ENCODE measurements at regions not wholly inside any gene's neighbourhood (a gene's known extent, or its start where the extent isn't known, plus 50 kb on each side); places are given as distances from the start of the nearest gene placed in this dataset.
A peak's percentile ranks its signal among the peaks of the same experiment; 100 is the strongest.

DNA sequence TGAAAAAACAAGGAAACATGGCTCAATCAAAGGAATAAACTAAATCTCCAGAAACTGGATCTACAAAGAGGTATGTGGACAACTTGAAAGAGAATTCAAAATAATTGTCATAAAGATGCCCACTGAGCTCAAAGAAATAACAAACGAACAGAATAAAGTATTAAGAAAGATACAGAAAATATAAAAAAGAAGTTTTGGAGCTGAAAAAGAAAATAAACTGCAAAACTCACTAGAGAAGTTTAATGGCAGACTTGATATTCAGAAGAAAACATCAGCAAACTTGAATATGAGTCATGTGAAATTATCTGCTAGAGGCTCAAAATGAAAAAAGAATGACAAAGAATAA is 208.1 kb upstream of the SAMSN1 start:
- peaks cover 0 to 8% of the 10 kb centered on the region in 2 donors for H3K36me3 Mint-ChIP-seq
- H3K4me1 Mint-ChIP-seq = peaks cover 24 to 42% (median 25%) of the 10 kb centered on the region in 3 donors

DNA sequence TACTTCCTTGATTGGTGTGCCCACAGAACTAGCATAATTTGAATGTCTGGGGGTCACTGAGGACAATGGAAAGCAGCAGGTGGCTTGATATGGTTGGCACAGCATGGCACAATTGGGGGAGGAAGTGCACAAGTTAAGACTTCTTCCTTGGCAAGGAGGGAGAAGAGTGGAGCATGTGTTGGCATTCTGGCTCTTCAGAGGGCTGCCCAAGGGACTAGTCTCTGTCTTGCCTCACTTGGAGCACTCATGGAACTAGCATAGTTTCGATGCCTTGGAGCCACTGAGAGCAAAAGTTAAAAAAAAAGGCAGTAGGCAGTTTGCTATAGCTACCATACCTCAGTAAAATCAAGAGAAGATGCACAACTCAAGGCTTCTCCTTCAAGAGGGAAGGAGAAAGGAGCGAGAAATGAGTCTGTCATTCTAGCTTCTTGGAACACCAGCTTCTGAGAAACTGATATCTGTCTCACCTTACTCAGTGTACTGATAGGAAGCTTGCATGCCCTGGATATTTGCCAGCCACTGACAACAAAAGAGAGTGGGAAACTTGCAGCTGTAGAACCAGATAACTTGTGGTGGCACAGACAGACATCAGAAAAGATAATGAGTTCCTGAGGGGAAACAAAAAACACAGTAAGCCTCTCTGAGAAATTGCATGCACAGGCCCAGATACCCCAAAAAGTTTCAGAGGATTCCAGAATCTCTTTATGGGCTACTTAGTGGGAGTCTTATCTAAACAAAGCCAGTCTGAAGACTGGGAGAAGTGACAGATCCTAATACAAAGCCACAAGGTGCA is 207.5 kb upstream of the SAMSN1 start:
- Mint-ChIP-seq H3K27me3 (no peaks in the 10 kb centered on the region), H3K9me3 (peaks cover 0 to 11% (median 4%) of the 10 kb centered on the region in 7 donors), H3K4me3 (no peak overlapping the region), H3K4me1 (peaks cover 18 to 38% (median 19%) of the 10 kb centered on the region in 3 donors), H3K36me3 (peaks cover 0 to 8% of the 10 kb centered on the region in 2 donors), H3K27ac (no peak overlapping the region)
- ATAC-seq (ENCODE audit: low read depth in 2 of 2) (no peak), DNase-seq (no peak)

More for the DNA sequence above, 208.1 kb upstream of the SAMSN1 start:
- H3K27me3 Mint-ChIP-seq = no peaks in the 10 kb centered on the region
- peaks cover 0 to 11% (median 4%) of the 10 kb centered on the region in 7 donors for H3K9me3 Mint-ChIP-seq
- H3K4me3 Mint-ChIP-seq = no peak overlapping the region
- H3K27ac Mint-ChIP-seq = peak overlapping the region in 1 of 6 donors; percentile 41
- no peak for ATAC-seq (ENCODE audit: low read depth in 2 of 2)
- no peak for DNase-seq

DNA sequence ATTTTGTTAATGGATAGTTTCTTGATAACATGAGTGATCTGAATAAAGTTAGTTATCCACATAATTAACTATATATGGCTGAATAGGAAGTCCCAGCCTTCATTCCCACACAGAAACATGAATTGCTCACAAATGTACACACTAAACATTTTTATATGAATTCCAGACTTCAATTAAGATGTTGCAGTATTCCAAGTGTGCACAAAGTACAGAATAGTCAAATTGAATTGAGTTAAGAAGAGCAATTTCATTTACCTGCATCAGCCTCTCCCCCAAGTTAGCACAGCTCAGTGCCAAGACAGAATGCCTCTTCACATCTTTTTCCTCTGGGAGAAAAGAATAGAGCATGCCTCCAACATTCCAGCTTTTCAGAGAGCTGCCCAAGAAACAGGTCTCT is 207.0 kb upstream of the SAMSN1 start:
- no peak overlapping the region for H3K4me3 Mint-ChIP-seq
- no peaks in the 10 kb centered on the region for H3K27me3 Mint-ChIP-seq
- DNase-seq (no peak), ATAC-seq (ENCODE audit: low read depth in 2 of 2) (no peak)
- no peak overlapping the region for H3K27ac Mint-ChIP-seq
- peaks cover 0 to 11% (median 4%) of the 10 kb centered on the region in 7 donors for H3K9me3 Mint-ChIP-seq
- H3K36me3 Mint-ChIP-seq = peaks cover 0 to 8% of the 10 kb centered on the region in 2 donors
- peaks cover 17 to 36% (median 17%) of the 10 kb centered on the region in 3 donors for H3K4me1 Mint-ChIP-seq

DNA sequence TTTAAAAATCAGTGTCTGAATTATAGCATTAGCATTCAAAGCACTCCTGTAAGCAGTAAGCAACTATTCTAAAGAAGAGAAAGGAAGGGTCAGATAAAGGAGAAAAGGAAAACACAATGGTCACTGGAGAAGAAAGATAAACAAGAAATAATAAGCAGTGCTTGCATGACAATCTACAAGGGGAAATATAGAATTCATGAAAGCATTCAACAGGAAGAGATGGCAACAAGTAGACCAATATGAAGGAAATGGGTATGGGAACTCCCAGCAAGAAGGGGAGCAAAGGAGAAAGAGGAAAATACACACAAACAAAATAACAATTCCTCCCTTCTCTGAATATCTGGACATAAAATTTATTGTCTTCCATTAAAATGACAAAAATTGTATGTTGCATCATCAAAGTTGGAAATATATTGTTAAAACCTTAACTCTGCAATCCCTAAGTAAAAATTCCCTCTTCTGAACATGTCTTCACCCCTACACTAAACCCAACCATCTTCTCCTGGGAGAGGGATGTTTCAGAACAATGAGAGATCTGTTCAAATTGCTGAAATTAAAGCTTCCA is 206.3 kb upstream of the SAMSN1 start:
- H3K36me3 Mint-ChIP-seq = peaks cover 0 to 8% of the 10 kb centered on the region in 2 donors
- H3K4me1 Mint-ChIP-seq = peaks cover 17 to 32% (median 17%) of the 10 kb centered on the region in 3 donors
- ATAC-seq (ENCODE audit: low read depth in 2 of 2) = no peak
- no peak for DNase-seq
- peak overlapping the region in 1 of 6 donors; percentile 2 for H3K27ac Mint-ChIP-seq
- no peak overlapping the region for H3K4me3 Mint-ChIP-seq
- H3K9me3 Mint-ChIP-seq = peaks cover 0 to 11% (median 4%) of the 10 kb centered on the region in 7 donors
- H3K27me3 Mint-ChIP-seq = no peaks in the 10 kb centered on the region

DNA sequence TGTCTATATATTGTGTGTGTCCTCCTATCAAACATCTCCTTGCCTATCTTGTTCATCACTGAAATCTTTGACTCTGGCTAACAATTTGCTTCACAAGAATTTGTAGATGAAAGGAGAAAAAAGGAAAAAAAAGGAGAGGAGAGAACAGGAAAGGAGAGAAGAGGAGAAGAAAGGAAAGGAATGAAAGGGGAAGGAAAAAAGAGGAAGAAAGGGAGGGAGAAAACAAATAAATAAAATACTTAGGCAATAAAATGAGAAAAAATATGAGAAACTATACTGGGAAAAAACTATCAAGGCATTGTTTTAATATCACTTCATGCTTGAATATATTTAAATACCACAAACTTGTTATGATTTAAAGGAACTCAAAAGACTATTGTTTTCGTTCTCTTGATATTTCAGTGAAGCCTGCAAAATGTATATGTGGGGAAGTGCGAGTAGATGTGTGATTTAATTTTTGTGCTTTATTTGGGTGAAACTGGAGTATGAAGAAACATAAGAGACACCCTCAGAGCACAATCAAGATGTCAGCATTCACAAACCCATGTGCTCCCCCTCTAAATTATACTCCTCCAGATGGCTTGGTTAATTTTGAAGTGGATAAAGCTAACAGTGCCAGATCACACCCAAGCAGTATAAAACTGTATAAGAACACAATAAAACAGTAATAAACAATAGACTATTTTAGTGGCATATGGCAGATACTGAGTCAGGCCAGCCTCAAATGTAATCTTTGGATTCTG is 205.7 kb upstream of the SAMSN1 start:
- Mint-ChIP-seq H3K36me3 (peaks cover 0 to 8% of the 10 kb centered on the region in 2 donors), H3K4me3 (peak overlapping the region in 3 of 8 donors; percentile 8 to 80 (median 14)), H3K27ac (peak overlapping the region in 3 of 6 donors; percentile 5 to 90 (median 79)), H3K27me3 (no peaks in the 10 kb centered on the region), H3K9me3 (peaks cover 0 to 11% (median 4%) of the 10 kb centered on the region in 7 donors), H3K4me1 (peaks cover 17 to 32% (median 17%) of the 10 kb centered on the region in 3 donors)
- DNase-seq (no peak), ATAC-seq (ENCODE audit: low read depth in 2 of 2) (no peak)

DNA sequence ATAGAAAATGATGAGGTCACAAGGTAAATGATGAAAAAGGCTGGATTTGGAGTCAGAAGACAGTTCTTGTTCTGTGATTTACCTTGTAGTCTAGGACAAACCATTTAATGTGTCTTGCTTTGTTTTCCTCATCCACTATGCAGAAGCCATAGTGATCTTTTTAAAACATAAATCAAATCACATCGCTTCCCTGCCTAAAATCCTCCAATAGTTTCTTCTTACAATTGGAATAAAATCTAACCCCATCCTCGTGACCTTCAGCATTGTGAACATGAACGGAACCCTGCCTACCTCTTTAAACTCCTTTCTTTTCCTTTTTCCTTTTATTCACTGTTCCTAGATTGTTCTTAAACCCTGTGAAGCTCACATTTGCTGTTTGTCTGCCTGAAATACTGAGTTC is 204.9 kb upstream of the SAMSN1 start:
- Mint-ChIP-seq H3K36me3 (peaks cover 0 to 8% of the 10 kb centered on the region in 2 donors), H3K27me3 (no peaks in the 10 kb centered on the region), H3K9me3 (peaks cover 0 to 17% (median 8%) of the 10 kb centered on the region in 7 donors), H3K4me3 (no peak overlapping the region), H3K4me1 (peaks cover 17 to 28% (median 22%) of the 10 kb centered on the region in 3 donors), H3K27ac (peak overlapping the region in 1 of 6 donors; percentile 5)
- DNase-seq (no peak), ATAC-seq (ENCODE audit: low read depth in 2 of 2) (no peak)

DNA sequence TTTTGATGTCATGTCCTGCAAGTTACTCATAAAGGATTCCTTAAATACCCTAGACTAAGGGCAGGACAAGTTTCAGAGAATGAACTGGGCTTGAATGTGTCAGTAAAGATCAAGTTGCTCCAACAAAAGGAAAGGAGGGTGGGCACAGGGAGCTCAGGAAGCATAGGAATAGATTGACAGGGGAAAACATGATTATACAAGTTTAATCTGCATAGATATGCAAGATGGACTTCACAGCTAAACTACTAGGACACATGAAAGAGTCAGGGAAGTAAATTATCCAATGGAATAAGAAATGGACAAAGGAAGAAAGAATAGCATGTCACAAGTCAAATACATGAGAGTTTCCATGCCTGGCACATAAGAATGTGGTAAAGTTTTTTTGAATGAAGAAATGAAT is 203.9 kb upstream of the SAMSN1 start:
- Mint-ChIP-seq H3K4me3 (no peak overlapping the region), H3K27me3 (no peaks in the 10 kb centered on the region), H3K36me3 (peaks cover 0 to 13% of the 10 kb centered on the region in 2 donors), H3K27ac (peak overlapping the region in 2 of 6 donors; percentile 8 to 56), H3K4me1 (peaks cover 17 to 26% (median 20%) of the 10 kb centered on the region in 3 donors), H3K9me3 (peaks cover 0 to 23% (median 8%) of the 10 kb centered on the region in 7 donors)
- no peak for ATAC-seq (ENCODE audit: low read depth in 2 of 2)
- no peak for DNase-seq

DNA sequence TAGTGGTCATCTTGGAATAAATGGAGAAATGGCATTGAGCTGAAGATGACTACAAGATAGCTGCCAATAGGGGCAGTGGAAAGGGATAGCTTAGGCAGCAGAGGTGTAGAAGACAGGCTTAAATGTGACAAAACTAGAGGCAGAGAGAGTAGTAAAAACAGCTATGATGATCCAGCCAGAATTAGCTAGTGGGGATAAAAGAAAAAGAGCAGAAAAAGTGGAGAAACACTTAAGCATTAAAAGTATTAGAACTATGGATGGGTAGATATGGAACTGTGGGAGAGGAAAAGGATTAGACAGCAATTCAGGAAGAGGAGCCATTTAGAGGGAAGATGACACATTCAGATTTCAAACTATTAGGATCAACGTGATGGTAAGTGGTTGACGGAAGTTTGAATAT is 202.5 kb upstream of the SAMSN1 start:
- DNase-seq = no peak
- Mint-ChIP-seq H3K27ac (no peak overlapping the region), H3K27me3 (no peaks in the 10 kb centered on the region), H3K9me3 (peaks cover 3 to 16% (median 6%) of the 10 kb centered on the region in 7 donors), H3K4me3 (no peak overlapping the region), H3K4me1 (peaks cover 17 to 21% (median 18%) of the 10 kb centered on the region in 3 donors), H3K36me3 (peaks cover 2 to 9% of the 10 kb centered on the region in 2 donors)
- no peak for ATAC-seq (ENCODE audit: low read depth in 2 of 2)

DNA sequence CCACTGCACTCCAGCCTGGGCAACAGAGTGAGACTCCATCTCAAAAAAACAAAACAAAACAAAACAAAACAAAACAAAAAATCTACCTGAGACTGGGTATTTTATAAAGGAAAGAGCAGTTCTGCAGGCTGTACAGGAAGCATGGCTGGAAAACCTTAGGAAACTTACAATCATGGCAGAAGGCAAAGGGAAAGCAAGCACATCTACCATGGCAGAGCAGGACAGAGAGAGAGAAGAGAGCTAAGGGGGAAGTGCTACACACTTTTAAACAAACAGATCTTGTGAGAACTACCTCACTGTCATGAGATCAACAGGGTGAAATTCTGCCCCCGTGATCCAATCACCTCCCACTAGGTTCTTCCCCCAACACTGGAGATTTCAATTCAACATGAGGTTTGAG is 198.3 kb upstream of the SAMSN1 start:
- no peak for ATAC-seq (ENCODE audit: low read depth in 2 of 2)
- Mint-ChIP-seq H3K9me3 (peaks cover 5 to 19% (median 6%) of the 10 kb centered on the region in 7 donors), H3K27ac (peak overlapping the region in 1 of 6 donors; percentile 73), H3K4me1 (peaks cover 0 to 4% (median 0%) of the 10 kb centered on the region in 3 donors), H3K36me3 (peaks cover 5 to 13% of the 10 kb centered on the region in 2 donors), H3K27me3 (no peaks in the 10 kb centered on the region), H3K4me3 (no peak overlapping the region)
- DNase-seq = no peak

DNA sequence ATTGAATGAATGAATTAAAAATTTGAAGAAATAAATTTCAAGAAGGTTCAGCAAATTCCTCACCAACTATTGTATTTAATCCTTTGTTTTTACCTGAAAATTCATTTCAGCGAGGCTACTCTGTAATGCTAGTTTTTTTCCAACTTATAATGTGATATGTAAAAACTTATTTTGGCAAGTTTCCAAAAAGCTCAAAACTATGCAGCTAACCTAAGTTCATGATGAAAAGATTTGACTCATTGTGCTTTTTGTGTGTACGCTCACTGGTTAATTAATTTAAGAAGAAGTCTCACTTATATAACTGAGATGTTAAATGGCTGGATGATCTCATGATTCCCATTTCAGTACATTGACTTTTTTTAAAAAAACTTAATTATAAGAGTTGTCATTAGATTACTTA is 196.0 kb upstream of the SAMSN1 start:
- H3K9me3 Mint-ChIP-seq = peaks cover 5 to 19% (median 6%) of the 10 kb centered on the region in 7 donors
- H3K36me3 Mint-ChIP-seq = peaks cover 5 to 13% of the 10 kb centered on the region in 2 donors
- DNase-seq (no peak), ATAC-seq (ENCODE audit: low read depth in 2 of 2) (no peak)
- H3K27me3 Mint-ChIP-seq = no peaks in the 10 kb centered on the region
- no peak overlapping the region for H3K4me3 Mint-ChIP-seq
- no peak overlapping the region for H3K27ac Mint-ChIP-seq
- peaks cover 0 to 13% (median 4%) of the 10 kb centered on the region in 3 donors for H3K4me1 Mint-ChIP-seq

DNA sequence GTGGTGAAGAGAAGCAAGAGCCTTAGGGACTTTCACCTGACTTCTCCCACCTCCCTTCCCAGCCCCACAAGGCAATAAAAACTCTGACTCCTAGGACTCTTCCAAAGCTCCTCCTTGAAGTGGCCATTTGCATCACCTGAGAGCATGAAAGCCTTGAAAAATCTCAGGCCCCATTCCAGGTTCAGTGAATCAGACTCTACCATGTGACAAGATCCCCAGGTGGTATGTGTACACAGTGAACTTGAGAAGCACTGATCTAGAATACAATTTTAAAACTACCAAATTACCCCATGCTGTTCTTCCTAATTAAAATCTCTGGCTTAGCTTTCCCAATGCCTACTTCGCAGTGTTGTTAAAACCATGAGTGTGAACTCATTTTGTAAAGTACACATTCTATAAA is 195.1 kb upstream of the SAMSN1 start:
- ATAC-seq (ENCODE audit: low read depth in 2 of 2) = no peak
- Mint-ChIP-seq H3K27ac (no peak overlapping the region), H3K4me1 (peaks cover 0 to 12% (median 4%) of the 10 kb centered on the region in 3 donors), H3K9me3 (peaks cover 5 to 15% (median 6%) of the 10 kb centered on the region in 7 donors), H3K27me3 (no peaks in the 10 kb centered on the region), H3K36me3 (peaks cover 5 to 13% of the 10 kb centered on the region in 2 donors), H3K4me3 (no peak overlapping the region)
- DNase-seq = no peak

DNA sequence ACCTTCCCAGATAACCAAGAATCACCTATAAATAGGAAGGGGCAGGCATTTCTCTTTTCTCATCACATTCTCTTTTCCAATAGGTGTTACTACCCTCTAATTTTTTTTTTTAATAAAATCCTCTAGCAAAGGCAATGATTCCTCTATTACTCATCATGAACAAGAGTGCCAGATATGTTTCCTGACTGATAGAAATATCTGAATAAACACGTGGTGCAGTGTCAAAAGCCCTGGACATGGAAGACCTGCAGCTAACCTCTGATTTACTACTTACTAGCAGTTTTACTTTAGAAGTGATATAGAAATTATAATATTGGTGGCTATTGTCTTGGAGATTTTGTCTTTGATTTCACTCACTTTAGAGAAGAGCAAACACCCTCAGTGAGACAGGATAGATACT is 194.6 kb upstream of the SAMSN1 start:
- Mint-ChIP-seq H3K27me3 (no peaks in the 10 kb centered on the region), H3K4me1 (peaks cover 0 to 15% (median 4%) of the 10 kb centered on the region in 3 donors), H3K27ac (no peak overlapping the region), H3K36me3 (peaks cover 5 to 10% of the 10 kb centered on the region in 2 donors), H3K4me3 (no peak overlapping the region), H3K9me3 (peaks cover 3 to 10% (median 5%) of the 10 kb centered on the region in 7 donors)
- ATAC-seq (ENCODE audit: low read depth in 2 of 2) (no peak), DNase-seq (no peak)

DNA sequence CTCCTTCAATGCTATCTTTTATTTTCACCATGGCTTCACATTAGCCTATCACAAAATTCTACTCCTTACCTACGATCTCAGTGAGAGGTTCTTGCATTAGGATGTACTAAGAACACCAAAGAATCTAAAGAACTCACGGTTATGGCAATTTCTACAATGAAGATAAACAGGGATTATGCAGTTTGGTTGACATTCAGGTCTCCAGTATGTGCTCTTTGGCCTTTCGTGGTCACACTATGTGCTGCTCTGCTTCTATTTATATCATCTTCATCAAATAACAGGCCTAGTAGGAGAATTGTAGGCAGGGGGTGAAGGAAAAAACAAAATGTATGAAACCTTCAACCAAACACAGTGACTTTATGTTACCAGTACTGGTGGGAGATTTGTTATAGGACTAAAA is 194.0 kb upstream of the SAMSN1 start:
- ATAC-seq (ENCODE audit: low read depth in 2 of 2) = no peak
- peaks cover 0 to 16% (median 4%) of the 10 kb centered on the region in 3 donors for H3K4me1 Mint-ChIP-seq
- H3K27me3 Mint-ChIP-seq = no peaks in the 10 kb centered on the region
- no peak overlapping the region for H3K4me3 Mint-ChIP-seq
- H3K27ac Mint-ChIP-seq = no peak overlapping the region
- H3K9me3 Mint-ChIP-seq = peaks cover 3 to 10% (median 5%) of the 10 kb centered on the region in 7 donors
- DNase-seq = no peak
- H3K36me3 Mint-ChIP-seq = peaks cover 5 to 8% of the 10 kb centered on the region in 2 donors

Measured in naive B cell (primary cell).